ENCODE measurements at regions not wholly inside any gene's neighbourhood (a gene's known extent, or its start where the extent isn't known, plus 50 kb on each side); places are given as distances from the start of the nearest gene placed in this dataset.
"Not testable (repeated sequence)": the region's sequence is repeated elsewhere in the genome, so short reads cannot be mapped to it uniquely, and the experiment has no call there.

DNA sequence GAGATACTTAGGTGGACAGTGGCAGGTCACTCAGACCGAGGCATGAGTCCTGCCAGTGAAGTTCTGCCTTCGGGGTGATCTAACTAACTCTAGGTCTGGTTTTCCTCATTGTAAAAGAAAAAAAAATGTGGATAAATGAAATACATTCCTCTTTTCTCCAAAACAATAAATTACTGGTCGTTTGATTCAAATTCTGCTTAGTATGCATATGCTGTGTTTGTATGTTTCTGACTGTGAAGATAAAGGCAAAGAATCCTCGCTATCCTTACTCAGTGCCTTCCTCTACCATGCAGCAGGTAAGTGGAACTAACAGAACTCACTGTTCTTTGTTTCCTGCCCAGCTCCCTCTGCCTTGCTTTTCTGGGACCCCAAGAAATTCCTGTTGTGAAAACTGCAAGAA, 330.1 kb downstream of the SUCLG1 start:
- no peak for DNase-seq

DNA sequence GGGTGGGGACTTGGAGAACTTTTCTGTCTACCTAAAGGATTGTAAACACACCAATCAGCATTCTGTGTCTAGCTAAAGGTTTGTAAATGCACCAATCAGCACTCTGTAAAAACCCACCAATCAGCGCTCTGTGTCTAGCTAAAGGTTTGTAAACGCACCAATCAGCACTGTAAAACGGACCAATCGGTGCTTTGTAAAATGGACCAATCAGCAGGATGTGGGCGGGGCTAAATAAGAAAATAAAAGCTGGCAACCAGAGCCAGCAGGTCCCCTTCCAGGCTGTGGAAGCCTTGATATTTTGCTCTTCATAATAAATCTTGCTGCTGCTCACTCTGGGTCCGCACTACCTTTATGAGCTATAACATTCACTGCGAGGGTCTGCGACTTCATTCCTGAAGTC, 331.3 kb downstream of the SUCLG1 start:
- not testable (repeated sequence) for DNase-seq

DNA sequence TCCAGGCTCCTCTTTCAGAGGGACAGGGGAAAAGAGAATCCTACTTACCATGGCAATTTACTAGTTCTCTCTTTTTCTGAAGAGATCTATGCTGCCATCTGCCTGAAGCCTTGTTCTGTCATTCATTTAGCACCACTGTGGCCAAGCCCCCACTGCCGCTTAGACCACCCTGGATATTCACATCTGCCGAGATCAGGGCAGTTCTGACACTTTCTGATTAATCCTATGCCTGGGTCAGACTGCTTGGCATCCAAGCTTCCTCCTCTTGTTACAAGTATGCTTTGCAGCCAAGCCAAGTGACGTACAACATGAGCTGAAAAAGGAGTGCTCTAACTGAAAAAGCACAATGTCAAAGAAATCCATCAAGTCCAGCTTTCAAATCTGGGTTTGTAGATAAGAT, 332.6 kb downstream of the SUCLG1 start:
- no peak for DNase-seq

DNA sequence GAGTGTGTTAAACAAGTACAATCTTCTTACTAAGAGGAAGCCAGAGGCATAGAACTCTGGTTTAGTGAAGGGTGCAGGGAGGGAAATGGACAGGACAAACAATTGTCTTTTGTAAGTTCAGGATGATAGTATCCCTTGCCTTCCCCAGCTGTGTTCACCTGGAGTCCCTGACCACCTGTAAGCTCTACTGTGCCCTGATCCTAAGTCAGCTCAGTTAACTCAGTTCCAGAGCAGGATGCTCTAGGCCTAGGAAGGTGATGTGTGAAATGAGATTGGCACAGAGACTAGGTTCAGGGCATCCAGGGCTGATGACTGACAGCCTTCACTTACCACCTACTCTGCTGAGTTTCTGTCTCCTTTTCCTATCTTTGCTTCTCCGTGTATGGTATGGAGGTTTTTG, 333.0 kb downstream of the SUCLG1 start:
- no peak for DNase-seq

DNA sequence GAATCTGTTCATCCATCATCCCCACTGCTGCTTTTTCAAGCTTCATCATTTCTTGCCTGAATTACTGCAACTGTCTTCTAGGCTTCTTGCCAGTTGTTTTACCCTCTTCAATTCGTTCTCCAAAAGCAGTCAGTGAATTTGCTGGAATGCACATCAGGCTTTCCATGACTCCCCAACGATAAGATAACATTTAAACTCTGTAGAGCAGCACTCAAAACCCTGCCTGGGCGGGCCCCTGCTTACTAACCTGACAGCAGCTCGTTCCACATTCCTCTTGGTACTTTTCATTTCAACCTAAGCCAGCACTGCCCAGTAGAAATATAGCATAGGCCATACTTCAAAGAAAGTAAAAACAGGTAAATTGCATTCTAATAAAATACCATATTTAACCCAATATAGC, 342.9 kb downstream of the SUCLG1 start:
- no peak for DNase-seq

DNA sequence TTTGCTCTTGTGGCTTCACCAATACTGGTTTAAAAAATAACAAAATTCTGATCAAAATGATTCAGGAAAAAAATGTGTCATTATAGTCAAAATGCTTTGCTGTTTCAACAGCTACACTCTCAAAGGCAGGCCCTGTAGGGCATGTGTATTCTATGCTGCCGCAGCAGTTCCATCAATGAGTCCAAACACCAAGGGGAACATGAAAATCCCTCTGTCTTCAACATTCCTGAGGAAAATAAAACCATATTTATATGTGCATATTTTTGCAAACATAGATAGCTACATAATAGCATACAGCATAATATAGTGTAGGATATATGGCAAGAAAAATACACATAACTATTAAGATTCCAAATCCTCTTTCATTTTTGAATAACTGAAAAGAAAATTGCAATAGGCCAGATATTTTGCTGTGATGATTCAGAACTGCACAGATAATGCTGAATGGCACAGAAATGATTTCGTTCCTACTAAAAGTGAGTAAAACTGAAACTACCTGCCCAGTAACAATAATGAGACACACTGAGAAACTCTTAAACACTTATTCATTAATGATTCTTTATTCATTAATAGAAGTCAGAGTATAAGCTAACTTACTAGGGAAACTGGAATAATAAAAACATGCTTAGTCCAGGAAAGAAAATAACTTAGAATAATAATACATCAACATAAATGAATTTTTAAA, 343.8 kb downstream of the SUCLG1 start:
- no peak for DNase-seq

DNA sequence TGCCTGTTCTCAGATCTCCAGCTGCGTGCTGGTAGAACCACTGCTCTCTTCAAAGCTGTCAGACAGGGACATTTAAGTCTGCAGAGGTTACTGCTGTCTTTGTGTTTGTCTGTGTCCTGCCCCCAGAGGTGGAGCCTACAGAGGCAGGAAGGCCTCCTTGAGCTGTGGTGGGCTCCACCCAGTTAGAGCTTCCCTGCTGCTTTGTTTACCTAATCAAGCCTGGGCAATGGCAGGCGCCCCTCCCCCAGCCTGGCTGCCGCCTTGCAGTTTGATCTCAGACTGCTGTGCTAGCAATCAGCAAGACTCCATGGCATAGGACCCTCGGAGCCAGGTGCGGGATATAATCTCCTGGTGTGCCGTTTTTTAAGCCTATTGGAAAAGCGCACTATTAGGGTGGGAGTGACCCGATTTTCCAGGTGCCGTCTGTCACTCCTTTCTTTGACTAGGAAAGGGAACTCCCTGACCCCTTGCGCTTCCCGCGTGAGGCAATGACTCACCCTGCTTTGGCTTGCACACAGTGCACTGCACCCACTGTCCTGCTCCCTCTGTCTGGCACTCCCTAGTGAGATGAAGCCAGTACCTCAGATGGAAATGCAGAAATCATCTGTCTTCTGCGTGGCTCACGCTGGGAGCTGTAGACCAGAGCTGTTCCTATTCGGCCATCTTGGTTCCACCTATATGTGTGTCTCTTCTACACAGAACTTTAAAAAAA, 355.1 kb downstream of the SUCLG1 start:
- not testable (repeated sequence) for DNase-seq

DNA sequence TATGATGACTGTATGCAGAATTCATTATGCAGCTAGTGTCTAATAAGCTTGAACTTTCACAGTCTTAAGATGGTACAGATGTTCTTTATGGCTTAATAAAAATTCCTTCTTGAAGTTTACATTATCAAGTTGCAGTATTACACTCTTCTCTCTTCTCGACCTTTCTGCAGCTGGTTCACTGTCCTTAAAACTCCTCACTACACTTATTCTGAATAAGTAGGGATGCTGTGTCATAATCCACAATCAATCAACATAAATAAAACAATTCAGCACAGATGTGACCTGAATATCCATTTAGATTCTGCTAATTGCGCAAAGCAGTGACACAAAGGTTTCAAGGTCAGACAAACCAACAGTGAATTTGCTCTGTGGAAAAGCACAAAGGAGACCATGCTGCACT, 356.8 kb downstream of the SUCLG1 start:
- DNase-seq, result no peak

DNA sequence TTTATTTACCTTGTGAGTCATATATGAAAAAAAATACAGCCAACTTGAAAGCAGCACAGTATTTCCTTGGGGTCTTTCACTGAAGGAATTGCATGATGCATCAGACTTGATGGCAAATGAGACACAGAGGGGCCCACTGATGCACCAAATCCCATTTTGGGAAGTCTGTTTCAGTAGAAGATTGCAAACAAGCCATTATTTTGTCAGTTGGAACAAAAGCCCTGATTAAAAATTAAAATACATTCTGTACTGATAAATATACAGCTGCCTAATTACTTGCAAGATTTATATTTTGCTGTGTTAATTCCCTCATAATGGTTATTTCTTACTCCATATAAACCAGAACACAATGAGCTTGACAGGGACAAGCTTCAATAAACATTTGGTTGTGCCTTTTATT, 370.4 kb downstream of the SUCLG1 start:
- DNase-seq, result no peak

DNA sequence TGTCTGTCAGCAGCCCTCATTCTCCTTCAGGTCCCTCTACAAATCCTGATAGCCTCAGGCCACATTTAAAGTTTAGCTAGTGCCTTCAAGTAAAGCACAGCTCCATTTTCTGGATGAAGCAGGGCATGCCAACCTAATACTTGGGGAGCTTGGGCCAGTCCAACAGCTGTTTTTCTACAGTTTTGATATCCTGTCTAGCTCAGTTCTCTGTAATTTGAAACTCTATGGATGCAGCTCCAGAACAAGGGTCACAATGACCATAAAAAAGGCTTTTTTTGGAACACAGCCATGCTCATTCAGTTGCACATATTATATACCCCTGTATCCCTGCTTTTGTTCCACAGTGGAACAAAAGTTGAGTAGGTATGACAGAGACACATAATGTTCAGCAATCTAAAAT, 373.5 kb downstream of the SUCLG1 start:
- no peak for DNase-seq

DNA sequence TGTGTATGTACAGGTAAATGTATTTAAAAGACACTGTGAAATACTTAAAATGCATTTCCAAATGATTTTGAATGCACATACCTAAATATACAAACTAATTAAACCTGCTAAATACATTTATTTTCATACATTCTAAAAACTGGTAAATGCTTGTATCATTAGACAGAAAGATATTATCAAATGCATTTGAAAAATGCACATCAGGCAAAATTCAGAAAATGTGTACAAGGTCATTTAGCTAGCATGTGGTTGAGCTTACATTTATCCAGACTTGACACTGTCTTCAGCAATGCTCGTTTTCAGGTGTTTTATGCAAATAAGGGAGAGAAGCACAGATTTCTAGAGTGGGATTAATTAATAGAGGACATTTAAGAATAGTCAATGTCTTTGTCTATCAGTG, 374.2 kb downstream of the SUCLG1 start:
- DNase-seq, result no peak

DNA sequence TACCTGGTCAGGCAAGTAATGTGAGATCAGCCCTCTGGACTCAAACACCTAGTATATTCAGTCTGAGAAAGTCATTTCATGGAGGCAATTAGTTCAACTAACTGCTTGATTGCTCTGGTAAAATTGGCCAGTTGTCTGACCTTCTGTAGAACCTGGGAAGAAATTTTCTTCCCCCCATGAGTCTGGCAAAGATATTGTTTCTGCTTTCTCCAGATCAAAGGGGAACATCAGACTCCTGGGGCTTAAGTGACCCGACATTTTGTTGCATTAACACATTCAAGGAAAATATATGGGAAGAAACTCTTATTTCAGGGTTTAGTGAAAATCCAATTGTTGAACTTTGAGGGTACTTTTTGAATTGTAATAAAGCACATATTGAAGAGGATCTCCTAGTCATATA, 375.1 kb downstream of the SUCLG1 start:
- no peak for DNase-seq

DNA sequence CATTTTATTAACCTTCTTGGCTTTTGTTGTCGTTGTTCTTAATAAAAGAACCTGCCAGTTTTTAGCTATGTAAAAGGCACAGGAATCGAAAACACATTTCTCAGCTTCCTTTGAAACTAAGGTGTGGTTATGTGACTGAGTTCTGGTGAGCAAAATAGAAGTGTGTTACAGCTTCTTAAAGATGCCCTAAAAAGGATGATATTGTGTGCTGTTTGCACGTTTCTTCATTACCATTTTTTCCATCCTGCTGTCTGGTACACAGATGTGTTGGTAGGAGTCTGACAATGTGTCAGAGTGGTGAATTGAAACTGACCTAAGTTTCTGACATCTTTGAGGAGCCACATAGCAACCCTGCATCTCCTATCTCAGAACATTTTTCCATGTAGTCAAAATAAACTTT, 380.6 kb downstream of the SUCLG1 start:
- no peak for DNase-seq

DNA sequence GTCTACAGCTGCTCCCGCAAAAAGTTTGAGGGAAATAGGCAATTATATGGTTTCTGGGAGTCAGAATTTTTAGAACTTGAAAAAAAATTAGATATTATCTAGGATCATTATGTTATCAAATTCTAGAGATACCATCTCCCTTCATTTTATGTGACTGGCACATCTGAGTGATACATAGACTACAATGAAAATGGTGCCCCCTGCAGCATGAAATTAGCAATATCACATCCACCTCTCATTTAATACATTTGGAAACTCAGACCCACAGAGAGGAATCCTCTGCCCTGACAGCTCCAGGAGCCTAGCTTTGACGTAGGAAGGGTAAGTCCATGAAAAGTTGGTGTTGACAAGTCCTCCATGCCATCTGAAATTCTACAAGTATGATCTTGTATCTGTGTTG, 381.6 kb downstream of the SUCLG1 start:
- no peak for DNase-seq

DNA sequence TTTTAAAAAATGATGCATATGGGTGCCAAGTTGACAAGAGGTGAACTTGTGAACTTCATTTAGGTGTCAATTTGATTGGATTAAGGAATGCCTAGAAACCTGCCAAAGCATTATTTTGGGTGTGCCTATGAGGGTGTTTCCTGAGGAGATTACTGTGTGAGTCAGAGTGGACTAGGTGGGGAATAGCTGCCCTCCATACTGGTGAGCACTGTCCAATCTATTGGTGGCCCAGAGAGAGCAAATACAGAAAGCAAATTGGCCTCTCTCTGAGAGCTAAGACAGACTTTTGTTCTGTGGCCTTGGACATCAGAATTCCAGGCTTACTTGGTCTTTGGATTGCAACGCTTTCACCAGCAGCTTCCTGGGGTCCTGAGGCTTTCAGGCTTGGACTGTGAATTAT, 388.0 kb downstream of the SUCLG1 start:
- DNase-seq, result no peak

DNA sequence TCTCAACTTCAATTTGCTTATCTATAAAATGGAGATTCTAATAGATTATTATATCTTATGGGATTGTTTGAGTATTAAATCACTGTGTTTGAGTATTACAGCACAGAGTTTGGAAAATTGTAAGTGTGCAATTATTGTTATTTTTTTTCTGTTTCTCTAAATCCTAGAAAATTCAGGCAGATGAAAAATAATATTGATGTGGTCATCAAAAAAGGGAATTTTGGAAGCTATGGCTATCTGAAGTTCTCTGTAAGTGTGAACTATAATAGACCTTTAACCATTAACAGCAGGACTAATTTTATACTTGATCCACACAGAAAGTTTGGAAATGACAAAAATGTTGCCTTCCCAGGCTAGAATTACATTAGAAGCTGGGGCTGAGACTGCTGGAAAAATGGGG, 393.2 kb downstream of the SUCLG1 start:
- no peak for DNase-seq

DNA sequence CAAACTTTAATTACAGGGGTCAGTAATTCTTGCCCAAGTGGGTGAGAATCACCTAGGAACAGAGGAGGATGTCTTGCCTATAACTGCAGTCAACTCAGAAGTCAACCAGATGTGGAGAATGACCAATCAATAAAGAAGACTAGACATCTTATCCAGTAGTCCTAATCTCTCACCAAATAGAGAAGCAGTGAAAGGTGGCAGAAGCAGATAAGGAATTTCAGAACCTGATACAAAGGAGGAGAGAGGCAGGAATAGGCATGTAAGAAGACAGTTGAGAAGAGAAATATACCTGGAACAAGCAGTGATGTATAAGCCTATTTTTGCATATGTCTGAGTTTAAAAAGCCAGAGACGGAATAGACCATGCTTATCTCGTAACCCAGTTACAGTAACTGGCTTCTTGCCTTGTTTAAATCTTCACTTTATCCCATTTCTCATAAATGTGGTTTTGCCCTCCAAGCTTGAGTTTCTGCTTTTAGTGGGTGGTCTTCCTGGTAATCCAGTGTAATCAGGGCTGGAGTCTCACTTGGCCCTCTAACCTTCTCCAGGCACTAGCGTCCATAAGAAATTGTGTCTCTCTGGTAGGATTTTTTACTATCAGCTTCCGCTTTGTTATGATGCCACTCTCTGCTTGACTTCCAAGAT, 401.0 kb downstream of the SUCLG1 start:
- no peak for DNase-seq

DNA sequence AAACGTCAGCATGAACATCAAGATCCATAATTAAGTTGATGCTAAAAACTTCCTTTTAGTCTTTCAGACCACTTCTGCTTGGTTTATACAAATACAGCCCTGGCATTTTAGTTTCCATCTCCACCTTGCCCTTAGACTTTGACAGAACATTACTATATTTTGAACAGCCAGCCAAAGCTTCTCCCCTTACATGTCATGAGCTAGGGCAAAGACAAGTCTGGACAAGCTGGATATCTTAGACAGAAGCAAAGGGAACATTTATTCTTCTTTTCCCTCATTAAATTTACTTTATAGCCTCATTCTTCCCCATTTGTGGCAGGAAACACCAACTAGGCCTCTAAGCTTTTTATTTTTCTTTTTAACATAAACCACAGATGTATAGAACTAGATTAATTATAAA, 403.3 kb downstream of the SUCLG1 start:
- no peak for DNase-seq

DNA sequence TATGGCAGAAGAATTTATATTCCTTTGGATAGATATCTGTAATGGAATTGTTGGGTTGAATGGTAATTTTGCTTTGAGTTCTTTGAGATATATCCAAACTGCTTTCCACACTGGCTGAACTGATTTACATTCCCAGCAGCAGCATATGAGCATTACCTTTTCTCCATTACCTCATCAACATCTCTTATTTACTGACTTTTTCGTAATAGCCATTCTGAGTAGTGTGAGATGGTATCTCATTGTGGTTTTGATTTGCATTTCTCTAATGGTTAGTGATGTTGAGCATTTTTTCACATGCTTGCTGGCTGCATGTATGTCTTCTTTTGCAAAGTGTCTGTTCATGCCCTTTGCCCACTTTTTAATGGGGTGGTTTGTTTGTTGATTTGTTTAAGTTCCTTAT, 404.5 kb downstream of the SUCLG1 start:
- not testable (repeated sequence) for DNase-seq

DNA sequence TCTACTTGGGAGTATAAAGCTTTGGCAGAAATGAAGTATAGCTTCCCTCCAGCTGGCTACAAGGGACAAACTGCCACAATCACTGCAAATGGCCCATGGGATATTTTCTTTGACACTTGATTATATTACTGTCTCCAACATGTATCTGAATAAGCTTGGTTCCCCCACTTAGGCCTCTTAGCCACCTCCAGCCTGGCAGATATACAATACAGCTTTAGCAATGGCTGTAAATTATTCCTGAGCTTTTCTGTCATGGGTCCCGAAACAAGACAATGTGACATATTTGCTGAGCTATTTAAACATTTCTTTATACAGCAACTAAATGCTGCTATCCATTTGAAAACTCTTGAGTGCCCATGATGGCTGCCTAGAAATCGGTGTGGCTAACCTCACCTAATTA, 406.2 kb downstream of the SUCLG1 start:
- no peak for DNase-seq

DNA sequence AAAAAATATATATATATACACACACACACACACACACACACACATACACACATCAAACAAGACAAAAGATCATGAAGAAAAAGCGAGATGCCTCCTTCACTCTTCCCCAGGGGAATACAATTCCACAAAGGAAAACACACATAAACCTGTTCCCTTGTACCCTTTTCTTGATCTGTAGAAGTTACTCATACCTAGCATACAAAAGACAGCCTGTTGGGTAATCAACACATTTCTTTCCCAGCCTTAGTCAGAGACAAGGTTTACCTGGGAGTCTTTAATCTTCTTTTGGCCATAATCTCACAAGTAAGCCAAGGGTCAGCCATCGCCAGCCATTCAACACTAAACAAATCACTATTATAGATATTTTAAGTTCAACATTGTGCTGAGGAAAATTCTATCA, 407.0 kb downstream of the SUCLG1 start:
- no peak for DNase-seq

DNA sequence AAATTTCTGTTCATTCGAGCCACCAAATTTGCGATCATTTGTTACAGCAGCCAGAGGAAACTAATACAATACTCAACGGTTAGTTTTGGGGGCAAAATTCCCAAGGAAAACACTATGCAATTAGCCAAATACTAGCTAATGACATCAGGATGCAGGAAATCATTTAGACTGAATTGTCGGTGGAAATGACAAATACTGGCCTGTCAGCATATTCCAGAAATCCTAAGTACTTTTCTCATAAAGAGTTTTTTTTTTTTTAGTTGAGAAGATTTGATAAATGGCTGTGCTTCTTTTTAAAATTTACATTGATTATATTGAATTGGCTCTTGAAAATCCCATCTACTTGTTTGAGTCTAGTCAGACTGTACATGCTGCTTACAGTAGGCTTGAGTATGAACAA, 410.1 kb downstream of the SUCLG1 start:
- no peak for DNase-seq

DNA sequence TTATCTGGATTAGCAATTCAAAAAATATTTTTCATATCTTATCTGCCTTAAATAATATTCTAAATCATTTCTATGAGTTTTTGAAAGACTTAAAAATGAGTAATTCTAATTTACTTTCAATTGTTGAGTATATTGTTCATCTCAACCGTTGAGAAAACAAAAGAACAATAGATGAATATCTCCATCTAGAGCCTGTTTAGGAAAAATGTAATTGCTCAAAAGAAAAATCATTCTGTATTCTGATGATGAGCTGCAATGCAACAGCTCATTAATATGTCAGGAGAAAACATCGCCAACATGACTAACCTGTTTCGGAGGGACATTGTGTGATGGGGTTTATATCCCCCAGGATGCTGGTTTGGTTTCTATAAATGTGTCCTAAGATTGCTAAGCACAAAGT, 417.6 kb downstream of the SUCLG1 start:
- no peak for DNase-seq

DNA sequence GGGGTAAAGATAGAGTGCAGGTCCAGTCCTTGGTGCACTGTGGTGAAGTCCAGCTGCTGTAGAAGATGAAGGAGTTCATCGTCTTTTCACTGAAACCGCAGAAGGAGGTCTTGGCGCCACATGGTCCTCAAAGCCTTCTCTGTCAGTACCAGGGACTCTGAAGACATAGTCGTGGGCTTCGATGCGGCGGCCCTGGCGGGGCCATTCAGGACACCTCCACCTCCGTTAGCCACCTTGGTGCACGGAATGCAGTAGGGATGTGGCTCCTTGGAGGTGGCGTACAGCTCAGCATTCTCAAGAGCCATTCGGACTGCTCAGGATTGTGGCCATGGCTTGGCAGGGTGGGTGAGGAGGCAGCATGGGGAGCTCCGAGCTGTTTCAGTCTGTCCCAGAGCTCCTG, 418.8 kb downstream of the SUCLG1 start:
- DNase-seq, result no peak

DNA sequence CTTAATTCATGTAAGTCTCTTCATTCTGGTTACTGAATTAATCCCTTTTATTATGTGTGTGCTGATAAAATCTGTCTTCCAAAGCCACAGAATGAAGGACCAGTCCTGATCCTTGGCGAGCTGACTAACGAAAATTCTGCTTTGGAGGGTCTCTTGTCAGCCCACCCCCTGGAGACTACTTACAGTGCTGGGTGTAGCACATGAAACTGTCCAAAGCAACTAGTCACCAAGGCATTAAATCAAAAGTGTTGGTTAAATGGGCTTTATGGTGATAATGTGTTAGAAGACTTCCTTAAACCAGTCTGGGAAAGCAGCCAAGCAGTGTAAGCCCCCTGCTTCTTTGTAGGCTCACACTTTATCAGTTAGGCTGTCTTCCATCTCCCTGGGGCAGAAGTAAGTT, 420.2 kb downstream of the SUCLG1 start:
- DNase-seq, result no peak

All from CD4-positive, alpha-beta T cell treated with Interleukin-4 for 1 hour (primary cell).